MCF 10A (cell line): ENCODE measurements at regions not wholly inside any gene's neighbourhood (a gene's known extent, or its start where the extent isn't known, plus 50 kb on each side); places are given as distances from the start of the nearest gene placed in this dataset.
"Not testable (repeated sequence)": the region's sequence is repeated elsewhere in the genome, so short reads cannot be mapped to it uniquely, and the experiment has no call there.

Experiments used
- BruUV-seq: library from RNA; stranded (reverse); fragments of 400-500 nt; replicated peaks from 2 replicates; lab custom pipeline; 2021; lab: Mats Ljungman, UMichigan
- CTCF ChIA-PET: fragments of 300-600 bp; sonication (Branson Sonifier 250); formaldehyde crosslinking; extraction: SDS; loops from one replicate; lab custom pipeline; 2021; ENCODE audit warnings: antibody characterized with exemption, inconsistent platforms; lab: Yijun Ruan, JAX
- POLR2A ChIA-PET: fragments of 300-600, 350-650 bp; sonication (Branson Sonifier 250); formaldehyde crosslinking; extraction: SDS; loops from one replicate; lab custom pipeline; 2020; ENCODE audit warnings: antibody characterized with exemption, inconsistent platforms; lab: Yijun Ruan, JAX
- DNase-seq: peaks from one replicate; pipeline ENCODE4 v3.0.0-alpha.2; 2018; ENCODE audit not compliant: unreplicated experiment
- H3K27ac Mint-ChIP-seq: one replicate; pipeline ENCODE4 v1.8.0; 2022; ENCODE audit warnings: mild to moderate bottlenecking, low read depth, mixed read lengths; ENCODE audit not compliant: unreplicated experiment
- H3K27me3 Mint-ChIP-seq: one replicate; pipeline ENCODE4 v1.8.0; 2022; ENCODE audit warnings: mixed read lengths; ENCODE audit not compliant: insufficient read depth, unreplicated experiment
- H3K36me3 Mint-ChIP-seq: one replicate; pipeline ENCODE4 v1.8.0; 2022; ENCODE audit warnings: mild to moderate bottlenecking, moderate library complexity, mixed read lengths; ENCODE audit not compliant: insufficient read depth, unreplicated experiment
- H3K4me1 Mint-ChIP-seq: one replicate; pipeline ENCODE4 v1.8.0; 2022; ENCODE audit warnings: mixed read lengths; ENCODE audit not compliant: insufficient read depth, unreplicated experiment
- H3K4me3 Mint-ChIP-seq: one replicate; pipeline ENCODE4 v1.8.0; 2022; ENCODE audit warnings: mild to moderate bottlenecking, moderate library complexity, mixed read lengths; ENCODE audit not compliant: unreplicated experiment
- H3K9me3 Mint-ChIP-seq: one replicate; pipeline ENCODE4 v1.8.0; 2022; ENCODE audit warnings: mixed read lengths; ENCODE audit not compliant: unreplicated experiment
- intact Hi-C: fragments of 100-400 bp; cut with micrococcal nuclease; formaldehyde crosslinking; loops from 2 replicates; pipeline ENCODE4 v1.14.1; 2022
- TF ChIP-seq, protein P1 (sequence below): fragments of 200-600 bp; IDR thresholded peaks from one replicate; pipeline ENCODE4 v1.8.0; 2022; ENCODE audit warnings: antibody characterized with exemption, mild to moderate bottlenecking; ENCODE audit not compliant: unreplicated experiment

DNA sequence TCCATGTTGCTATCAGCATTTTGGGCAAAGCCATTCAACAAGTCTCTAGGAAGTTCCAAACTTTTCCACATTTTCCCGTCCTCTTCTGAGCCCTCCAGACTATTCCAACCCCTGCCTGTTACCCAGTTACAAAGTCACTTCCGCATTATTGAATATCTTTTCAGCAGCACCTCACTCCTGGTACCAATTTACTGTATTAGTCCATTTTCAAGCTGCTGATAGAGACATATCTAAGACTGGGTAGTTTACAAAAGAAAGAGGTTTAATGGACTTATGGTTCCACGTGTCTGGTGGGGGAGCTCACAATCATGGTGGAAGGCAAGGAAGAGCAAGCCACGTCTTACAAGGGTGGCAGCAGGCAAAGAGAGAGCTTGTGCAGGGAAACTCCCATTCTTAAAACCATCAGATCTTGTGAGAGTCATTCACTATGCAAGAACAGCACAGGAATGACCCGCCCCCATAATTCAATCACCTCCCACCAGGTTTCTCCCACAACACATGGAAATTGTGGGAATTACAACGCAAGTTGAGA is 435.6 kb upstream of the GRM7 start:
- ChIA-PET POLR2A (no interaction called here), CTCF (no interaction called here)
- Mint-ChIP-seq H3K27me3 (no peaks in the 10 kb centered on the region), H3K4me1 (no peaks in the 10 kb centered on the region), H3K27ac (no peak overlapping the region), H3K4me3 (no peak overlapping the region), H3K36me3 (no peaks in the 10 kb centered on the region), H3K9me3 (peaks cover 11% of the 10 kb centered on the region)
- intact Hi-C loops: no loop called here
- TF ChIP-seq, protein P1, sequence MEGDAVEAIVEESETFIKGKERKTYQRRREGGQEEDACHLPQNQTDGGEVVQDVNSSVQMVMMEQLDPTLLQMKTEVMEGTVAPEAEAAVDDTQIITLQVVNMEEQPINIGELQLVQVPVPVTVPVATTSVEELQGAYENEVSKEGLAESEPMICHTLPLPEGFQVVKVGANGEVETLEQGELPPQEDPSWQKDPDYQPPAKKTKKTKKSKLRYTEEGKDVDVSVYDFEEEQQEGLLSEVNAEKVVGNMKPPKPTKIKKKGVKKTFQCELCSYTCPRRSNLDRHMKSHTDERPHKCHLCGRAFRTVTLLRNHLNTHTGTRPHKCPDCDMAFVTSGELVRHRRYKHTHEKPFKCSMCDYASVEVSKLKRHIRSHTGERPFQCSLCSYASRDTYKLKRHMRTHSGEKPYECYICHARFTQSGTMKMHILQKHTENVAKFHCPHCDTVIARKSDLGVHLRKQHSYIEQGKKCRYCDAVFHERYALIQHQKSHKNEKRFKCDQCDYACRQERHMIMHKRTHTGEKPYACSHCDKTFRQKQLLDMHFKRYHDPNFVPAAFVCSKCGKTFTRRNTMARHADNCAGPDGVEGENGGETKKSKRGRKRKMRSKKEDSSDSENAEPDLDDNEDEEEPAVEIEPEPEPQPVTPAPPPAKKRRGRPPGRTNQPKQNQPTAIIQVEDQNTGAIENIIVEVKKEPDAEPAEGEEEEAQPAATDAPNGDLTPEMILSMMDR: no peak
- DNase-seq: no peak
- no TSS peak for BruUV-seq

DNA sequence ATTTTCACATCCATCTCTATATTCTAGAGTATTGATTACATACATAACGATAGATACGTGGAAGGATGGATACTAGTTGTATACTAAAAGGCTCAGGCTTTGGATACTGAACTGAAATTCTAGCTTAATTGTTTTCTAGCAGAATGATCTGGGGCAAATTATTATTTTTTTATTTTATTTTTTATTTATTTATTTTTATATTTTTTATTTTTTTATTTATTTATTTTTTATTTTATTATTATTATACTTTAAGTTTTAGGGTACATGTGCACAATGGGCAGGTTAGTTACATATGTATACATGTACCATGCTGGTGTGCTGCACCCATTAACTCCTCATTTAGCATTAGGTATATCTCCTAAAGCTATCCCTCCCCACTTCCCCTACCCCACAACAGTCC is 432.6 kb upstream of the GRM7 start:
- H3K36me3 Mint-ChIP-seq, H3K4me3 Mint-ChIP-seq, DNase-seq, H3K4me1 Mint-ChIP-seq, H3K27me3 Mint-ChIP-seq, H3K27ac Mint-ChIP-seq, BruUV-seq, POLR2A ChIA-PET, CTCF ChIA-PET, intact Hi-C loops: not testable (repeated sequence)
- peaks cover 11% of the 10 kb centered on the region for H3K9me3 Mint-ChIP-seq

DNA sequence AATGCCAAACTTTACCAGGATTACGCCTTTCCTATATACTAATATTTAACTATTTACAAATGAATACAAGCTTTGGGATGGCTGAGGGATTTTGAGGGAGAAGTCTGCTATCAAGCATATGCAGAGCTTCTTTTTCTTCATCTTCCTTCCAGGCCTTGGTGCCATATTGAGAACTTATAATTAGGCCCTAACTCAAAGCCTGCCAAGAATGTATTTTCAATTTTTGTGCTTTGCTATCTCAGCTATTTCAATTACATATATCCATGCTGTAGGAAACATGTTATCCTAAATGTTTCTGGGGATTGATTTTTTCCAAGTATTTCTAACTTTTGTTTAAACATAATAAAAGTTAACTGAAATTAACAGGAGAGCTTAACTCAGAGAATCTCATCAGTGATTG is 425.0 kb upstream of the GRM7 start:
- Mint-ChIP-seq H3K9me3 (peaks cover 12% of the 10 kb centered on the region), H3K27me3 (no peaks in the 10 kb centered on the region), H3K4me3 (no peak overlapping the region), H3K36me3 (no peaks in the 10 kb centered on the region), H3K4me1 (peaks cover 7% of the 10 kb centered on the region), H3K27ac (no peak overlapping the region)
- TF ChIP-seq, protein P1: no peak
- intact Hi-C loops: no loop called here
- ChIA-PET POLR2A (no interaction called here), CTCF (interaction anchor here (1.1 kb wide), 1 partner anchor 307 kb away, joined by 5 read pairs; no protein-coding TSS in a partner anchor)
- no peak for DNase-seq
- BruUV-seq: no TSS peak

DNA sequence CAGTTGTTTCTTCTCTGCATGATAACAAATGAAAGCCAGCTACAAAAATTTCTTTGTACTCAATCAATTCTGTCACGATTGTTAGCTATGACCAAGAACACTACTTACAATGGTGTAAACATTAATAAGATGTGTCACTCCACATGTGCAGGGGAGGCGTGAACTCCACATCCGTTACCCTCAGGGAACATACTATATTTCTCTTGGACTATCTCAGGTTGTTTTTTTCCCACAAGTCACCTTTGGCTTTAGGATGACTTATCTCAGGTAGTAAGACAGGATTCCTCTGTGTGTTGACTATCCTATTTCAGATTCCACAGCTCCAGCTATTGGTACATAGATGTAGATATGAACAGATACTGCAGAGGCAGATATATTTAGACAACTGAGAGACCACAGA is 423.3 kb upstream of the GRM7 start:
- H3K9me3 Mint-ChIP-seq: peaks cover 12% of the 10 kb centered on the region

More for the DNA sequence above, 423.3 kb upstream of the GRM7 start:
- TF ChIP-seq, protein P1: no peak
- no peak overlapping the region for H3K27ac Mint-ChIP-seq
- H3K27me3 Mint-ChIP-seq: no peaks in the 10 kb centered on the region
- no TSS peak for BruUV-seq
- ChIA-PET POLR2A (interaction anchor here (0.7 kb wide), 1 partner anchor 18 kb away, joined by 3 read pairs; no protein-coding TSS in a partner anchor), CTCF (no interaction called here)
- intact Hi-C loops: no loop called here
- no peak for DNase-seq
- H3K4me1 Mint-ChIP-seq: peaks cover 7% of the 10 kb centered on the region
- no peaks in the 10 kb centered on the region for H3K36me3 Mint-ChIP-seq
- no peak overlapping the region for H3K4me3 Mint-ChIP-seq
